RWPE1 (cell line): ENCODE measurements at regions not wholly inside any gene's neighbourhood (a gene's known extent, or its start where the extent isn't known, plus 50 kb on each side); places are given as distances from the start of the nearest gene placed in this dataset.

Experiments used
- CTCF ChIA-PET: fragments of 350-600 bp; sonication (Branson Sonifier 250); formaldehyde crosslinking; extraction: SDS; loops from one replicate; lab custom pipeline; 2021; lab: Yijun Ruan, JAX
- POLR2A ChIA-PET: fragments of 400-600 bp; formaldehyde crosslinking; extraction: SDS; loops from one replicate; lab custom pipeline; 2020; ENCODE audit warnings: antibody characterized with exemption; ENCODE audit not compliant: low non-redundant PET; lab: Yijun Ruan, JAX
- DNase-seq: peaks from one replicate; pipeline ENCODE4 v3.0.0; 2012; ENCODE audit warnings: low spot score
- H3K27ac ChIP-seq: fragments of 450-650 bp; 2 replicates; pipeline ENCODE4 v1.5.1; 2017
- TF ChIP-seq, protein P1 (sequence below): fragments of 450-650 bp; conservative IDR thresholded peaks from 2 replicates; pipeline ENCODE4 v1.5.1; 2017; ENCODE audit warnings: low read depth, mild to moderate bottlenecking

DNA sequence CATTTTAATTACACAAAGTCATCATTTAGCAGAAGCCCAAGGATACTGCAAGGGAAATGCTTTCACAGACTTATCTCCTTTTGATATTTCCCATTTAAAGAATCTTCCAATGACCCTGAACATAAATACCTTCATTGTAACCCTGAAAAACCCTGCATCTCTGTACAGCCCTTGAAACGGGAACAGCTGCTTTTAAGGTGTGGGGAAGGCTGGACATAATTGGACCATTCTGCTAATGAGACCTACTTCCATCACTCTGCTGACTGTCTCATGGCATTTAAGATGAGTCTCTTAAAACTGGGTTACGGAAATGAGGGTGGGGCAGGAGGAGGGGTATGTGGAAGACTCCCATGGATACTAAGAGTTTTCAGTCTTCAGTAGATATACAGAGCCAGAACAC, 485.8 kb downstream of the BRINP1 start:
- ChIA-PET CTCF (no interaction called here), POLR2A (no interaction called here)
- H3K27ac ChIP-seq: no peak overlapping the region
- DNase-seq: no peak
- TF ChIP-seq, protein P1, sequence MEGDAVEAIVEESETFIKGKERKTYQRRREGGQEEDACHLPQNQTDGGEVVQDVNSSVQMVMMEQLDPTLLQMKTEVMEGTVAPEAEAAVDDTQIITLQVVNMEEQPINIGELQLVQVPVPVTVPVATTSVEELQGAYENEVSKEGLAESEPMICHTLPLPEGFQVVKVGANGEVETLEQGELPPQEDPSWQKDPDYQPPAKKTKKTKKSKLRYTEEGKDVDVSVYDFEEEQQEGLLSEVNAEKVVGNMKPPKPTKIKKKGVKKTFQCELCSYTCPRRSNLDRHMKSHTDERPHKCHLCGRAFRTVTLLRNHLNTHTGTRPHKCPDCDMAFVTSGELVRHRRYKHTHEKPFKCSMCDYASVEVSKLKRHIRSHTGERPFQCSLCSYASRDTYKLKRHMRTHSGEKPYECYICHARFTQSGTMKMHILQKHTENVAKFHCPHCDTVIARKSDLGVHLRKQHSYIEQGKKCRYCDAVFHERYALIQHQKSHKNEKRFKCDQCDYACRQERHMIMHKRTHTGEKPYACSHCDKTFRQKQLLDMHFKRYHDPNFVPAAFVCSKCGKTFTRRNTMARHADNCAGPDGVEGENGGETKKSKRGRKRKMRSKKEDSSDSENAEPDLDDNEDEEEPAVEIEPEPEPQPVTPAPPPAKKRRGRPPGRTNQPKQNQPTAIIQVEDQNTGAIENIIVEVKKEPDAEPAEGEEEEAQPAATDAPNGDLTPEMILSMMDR: no peak

DNA sequence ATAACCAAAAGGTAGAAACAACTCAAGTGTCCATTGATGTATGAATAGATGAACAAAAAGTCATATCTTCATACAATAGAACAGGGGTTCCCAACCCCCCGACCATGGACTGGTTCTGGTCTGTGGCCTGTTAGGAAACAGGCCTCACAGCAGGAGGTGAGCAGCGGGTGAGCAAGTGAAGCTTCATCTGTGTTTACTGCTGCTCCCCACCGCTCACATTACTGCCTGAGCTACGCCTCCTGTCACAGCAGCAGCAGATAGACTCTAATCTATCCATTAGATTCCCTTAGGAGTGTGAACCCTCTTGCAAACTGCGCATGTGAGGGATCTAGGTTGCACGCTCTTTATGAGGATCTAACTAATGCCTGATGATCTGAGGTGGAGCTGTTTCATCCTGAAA, 478.0 kb downstream of the BRINP1 start:
- CTCF ChIA-PET: no interaction called here
- DNase-seq: no peak
- POLR2A ChIA-PET: no interaction called here
- TF ChIP-seq, protein P1: no peak
- no peak overlapping the region for H3K27ac ChIP-seq

DNA sequence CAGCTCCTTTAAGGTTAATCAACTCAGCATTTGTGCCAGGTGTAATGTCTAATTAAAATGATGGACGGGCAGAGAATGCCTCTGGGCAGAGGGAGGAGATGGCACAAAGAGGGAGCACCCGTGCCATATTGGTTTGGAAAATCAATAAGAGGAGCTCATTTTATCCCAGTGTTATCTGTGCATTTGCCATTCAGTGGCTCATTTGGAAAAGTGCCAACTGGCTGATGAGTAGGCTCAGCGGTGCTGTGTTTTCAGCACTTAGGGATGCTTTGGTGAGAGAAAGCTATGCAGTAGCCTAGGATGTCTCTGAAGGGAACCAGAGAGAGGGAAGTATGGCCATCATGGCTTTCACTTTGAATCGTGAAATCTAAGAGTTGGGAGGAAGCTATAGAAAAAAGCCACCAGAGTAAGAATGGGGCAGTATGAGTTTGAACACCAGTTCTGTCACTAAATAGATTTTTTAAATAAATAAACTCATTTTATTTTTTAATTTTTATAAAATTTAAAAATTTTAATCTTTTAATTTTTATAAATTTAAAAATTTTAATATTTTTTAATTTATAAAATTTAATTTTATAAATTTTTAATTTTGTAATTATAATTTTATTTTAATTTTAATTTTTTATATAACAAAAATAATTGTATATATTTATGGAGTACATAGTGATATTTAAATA, 472.8 kb downstream of the BRINP1 start:
- TF ChIP-seq, protein P1: no peak
- ChIA-PET CTCF (interaction anchor here (0.5 kb wide), 1 partner anchor 323 kb away, joined by 5 read pairs; no protein-coding TSS in a partner anchor), POLR2A (no interaction called here)
- no peak overlapping the region for H3K27ac ChIP-seq
- no peak for DNase-seq

DNA sequence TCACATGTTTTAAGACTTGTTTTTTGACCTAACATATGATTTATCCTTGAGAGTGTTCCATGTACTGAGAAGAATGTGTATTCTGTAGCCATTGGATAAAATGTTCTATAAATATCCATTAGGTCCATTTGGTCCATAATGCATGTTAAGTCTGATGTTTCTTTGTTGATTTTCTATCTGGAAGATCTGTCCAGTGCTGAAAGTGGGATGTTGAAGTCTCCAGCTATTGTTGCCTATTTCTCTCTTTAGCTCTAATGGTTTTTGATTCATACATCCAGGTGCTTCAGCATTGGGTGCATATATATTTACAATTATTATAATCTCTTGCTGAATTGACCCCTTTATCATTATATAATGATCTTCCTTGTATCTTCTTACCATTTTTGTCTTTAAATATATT, 451.1 kb downstream of the BRINP1 start:
- CTCF ChIA-PET: interaction anchor here (1.2 kb wide), 1 partner anchor 12 kb away, joined by 3 read pairs; no protein-coding TSS in a partner anchor
- TF ChIP-seq, protein P1: no peak
- POLR2A ChIA-PET: no interaction called here
- H3K27ac ChIP-seq: no peak overlapping the region
- DNase-seq: no peak

DNA sequence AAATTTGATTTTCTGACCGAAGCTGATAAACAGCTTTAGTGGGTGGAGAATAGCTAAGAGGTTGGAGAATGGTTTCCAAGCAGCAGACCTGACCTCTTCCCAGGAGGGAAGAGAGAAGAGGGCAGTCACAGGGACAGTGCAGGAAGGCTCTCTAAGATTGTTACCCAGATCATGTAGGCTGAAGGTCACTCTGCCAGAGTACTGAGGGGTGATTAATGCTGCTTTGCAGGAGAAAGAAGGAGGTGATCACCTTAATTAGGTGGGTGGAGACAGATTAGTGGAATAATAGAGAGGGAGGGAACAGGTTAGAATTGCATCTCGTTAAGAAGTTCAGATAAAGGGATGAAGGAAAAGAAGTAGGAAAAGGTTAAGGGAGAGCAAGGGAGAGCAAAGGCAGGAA, 440.5 kb downstream of the BRINP1 start:
- ChIA-PET CTCF (interaction anchor here (0.6 kb wide), 1 partner anchor 370 kb away, joined by 3 read pairs; no protein-coding TSS in a partner anchor), POLR2A (no interaction called here)
- no peak for DNase-seq

DNA sequence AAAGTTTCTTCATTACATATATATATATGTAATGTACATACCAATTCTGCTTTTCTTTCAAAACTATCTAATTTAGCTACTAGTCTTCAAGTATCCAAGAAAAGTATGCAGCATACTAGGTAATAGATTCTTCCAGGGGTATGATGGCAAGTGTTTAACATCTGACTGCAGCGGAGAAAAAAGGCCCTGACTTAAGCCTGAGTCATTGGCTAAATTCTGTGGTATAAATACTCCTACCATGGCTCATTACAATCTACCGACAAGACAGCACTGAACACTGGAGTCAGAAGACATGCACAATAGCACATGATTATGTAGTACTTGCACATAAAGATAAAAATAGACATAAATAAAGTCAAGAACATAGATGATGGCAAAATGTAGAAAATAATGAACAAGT, 439.9 kb downstream of the BRINP1 start:
- CTCF ChIA-PET: interaction anchor here (0.6 to 0.8 kb wide), 2 partner anchors 369 to 1197 kb away, joined by 3 read pairs; no protein-coding TSS in a partner anchor
- TF ChIP-seq, protein P1: no peak
- POLR2A ChIA-PET: no interaction called here
- no peak overlapping the region for H3K27ac ChIP-seq
- no peak for DNase-seq

More for the DNA sequence above, 440.5 kb downstream of the BRINP1 start:
- no peak overlapping the region for H3K27ac ChIP-seq
- TF ChIP-seq, protein P1: no peak
